ENCODE measurements at regions not wholly inside any gene's neighbourhood (a gene's known extent, or its start where the extent isn't known, plus 50 kb on each side); places are given as distances from the start of the nearest gene placed in this dataset.

DNA sequence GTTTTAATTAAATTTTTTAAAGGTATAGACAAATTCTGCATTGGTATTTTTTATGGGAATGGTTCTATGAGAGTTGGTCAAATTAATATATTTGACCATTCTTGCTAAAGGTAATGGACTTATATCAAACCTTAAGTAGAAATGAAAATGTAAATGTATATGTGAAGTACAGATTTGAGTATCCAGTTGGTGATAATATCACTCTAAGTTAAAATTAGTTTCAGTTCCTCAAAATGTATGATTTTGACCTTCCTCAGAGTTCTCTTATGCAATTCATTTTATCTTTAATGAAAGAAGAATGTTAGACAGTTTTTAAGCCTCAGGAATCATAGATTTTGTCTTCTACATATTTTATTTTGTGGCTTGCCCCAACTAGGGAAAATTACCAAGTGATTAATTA, 1291.5 kb upstream of the B3GALT2 start:
- no peak for DNase-seq (ENCODE audit: low read depth)

GRCh38 chr1:194476872-194477271, 1290.5 kb upstream of the B3GALT2 start:
- no peak overlapping the region for H3K4me3 ChIP-seq (replicated peaks; ENCODE audit: low read depth, low read length)
- no peak for TF ChIP-seq CTCF (IDR thresholded peaks at IDR 0.05; ENCODE audit: low read length, missing control alignments)
- no peak for DNase-seq (ENCODE audit: low read depth)

More for the DNA sequence above, 1291.5 kb upstream of the B3GALT2 start:
- no peak overlapping the region for H3K4me3 ChIP-seq (replicated peaks; ENCODE audit: low read depth, low read length)
- no peak for TF ChIP-seq CTCF (IDR thresholded peaks at IDR 0.05; ENCODE audit: low read length, missing control alignments)

DNA sequence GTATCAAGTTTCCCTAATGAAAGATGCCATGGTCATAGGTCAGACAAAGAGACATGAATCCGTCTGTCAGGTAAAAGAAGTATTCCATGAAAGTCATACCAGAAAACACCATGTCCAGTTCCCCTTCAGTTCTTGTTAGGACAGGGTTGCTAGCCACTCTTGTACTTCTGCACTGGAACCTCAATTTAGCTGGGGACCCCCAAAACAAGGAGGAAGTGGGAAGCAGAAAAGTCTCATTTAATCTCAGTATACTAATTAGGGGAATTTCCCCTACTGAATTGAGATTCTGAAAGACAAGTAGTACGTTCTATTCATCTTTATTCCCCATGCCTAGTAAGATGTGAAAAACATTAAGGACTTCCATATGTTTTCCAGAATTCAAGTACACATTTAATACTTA, 1289.9 kb upstream of the B3GALT2 start:
- no peak overlapping the region for H3K4me3 ChIP-seq (replicated peaks; ENCODE audit: low read depth, low read length)
- TF ChIP-seq CTCF (IDR thresholded peaks at IDR 0.05; ENCODE audit: low read length, missing control alignments): no peak
- no peak for DNase-seq (ENCODE audit: low read depth)

DNA sequence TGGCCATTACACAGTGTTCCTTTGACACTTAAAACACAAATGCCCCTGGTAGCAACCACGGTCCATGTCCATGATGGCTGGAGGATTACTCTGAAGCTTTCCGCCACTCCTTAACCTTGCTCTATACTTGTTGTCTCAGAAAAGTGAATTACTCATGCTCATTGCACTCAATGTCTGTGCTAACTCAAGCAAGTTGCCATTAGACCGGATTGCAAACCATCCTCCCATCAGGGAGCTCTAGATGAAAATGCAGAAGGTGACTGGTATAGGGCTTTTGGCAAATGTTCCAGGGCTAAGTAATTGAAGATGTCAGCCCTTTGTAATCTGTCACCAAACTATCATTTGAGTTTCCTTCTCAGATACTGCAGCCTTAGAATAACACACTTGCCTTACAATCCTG, 1288.3 kb upstream of the B3GALT2 start:
- no peak for TF ChIP-seq CTCF (IDR thresholded peaks at IDR 0.05; ENCODE audit: low read length, missing control alignments)
- no peak for DNase-seq (ENCODE audit: low read depth)
- H3K4me3 ChIP-seq (replicated peaks; ENCODE audit: low read depth, low read length): no peak overlapping the region

GRCh38 chr1:194473766-194474165, 1287.4 kb upstream of the B3GALT2 start:
- TF ChIP-seq CTCF (IDR thresholded peaks at IDR 0.05; ENCODE audit: low read length, missing control alignments): no peak
- no peak for DNase-seq (ENCODE audit: low read depth)
- no peak overlapping the region for H3K4me3 ChIP-seq (replicated peaks; ENCODE audit: low read depth, low read length)

DNA sequence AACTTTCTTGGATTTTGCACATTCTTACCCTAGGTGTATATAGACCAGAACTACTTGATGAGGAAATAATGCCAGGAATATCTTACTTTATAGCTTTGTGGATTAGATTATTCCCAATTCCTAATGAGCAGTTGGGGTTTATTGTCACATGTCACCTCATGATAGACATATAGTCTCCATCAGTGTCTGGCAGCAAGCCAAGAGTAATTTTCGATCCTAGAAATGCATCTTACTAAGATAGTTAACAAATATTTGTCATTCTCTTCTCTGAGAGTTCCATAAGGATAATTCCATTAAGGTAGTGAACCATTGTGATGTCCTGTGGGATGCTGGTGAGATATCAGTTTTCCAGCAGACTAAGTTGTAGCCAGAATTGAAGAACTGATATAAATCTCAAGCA, 1282.9 kb upstream of the B3GALT2 start:
- TF ChIP-seq CTCF (IDR thresholded peaks at IDR 0.05; ENCODE audit: low read length, missing control alignments): no peak
- DNase-seq (ENCODE audit: low read depth): no peak
- H3K4me3 ChIP-seq (replicated peaks; ENCODE audit: low read depth, low read length): no peak overlapping the region

DNA sequence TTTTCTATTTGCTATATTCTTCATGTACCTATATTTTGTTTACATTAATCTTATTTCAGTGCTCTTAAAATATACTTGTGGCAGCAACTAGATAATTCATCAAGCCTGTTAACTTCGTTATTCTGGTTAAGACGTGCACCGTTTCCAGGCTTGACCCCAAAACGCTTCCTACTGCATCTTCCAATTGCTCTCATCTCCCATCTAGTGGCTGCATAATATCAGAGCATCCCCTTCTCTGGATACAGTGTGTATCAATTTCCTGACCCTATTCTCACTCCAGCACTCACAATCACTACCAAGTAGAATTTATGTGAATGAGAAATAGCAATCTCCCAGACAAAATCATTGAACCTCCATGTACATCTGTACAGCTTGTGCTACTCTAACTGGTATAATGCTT, 1280.3 kb upstream of the B3GALT2 start:
- DNase-seq (ENCODE audit: low read depth): peak; percentile 3
- TF ChIP-seq CTCF (IDR thresholded peaks at IDR 0.05; ENCODE audit: low read length, missing control alignments): peak; percentile 31
- no peak overlapping the region for H3K4me3 ChIP-seq (replicated peaks; ENCODE audit: low read depth, low read length)
